Skeletal muscle satellite cell (primary cell): ENCODE measurements at regions not wholly inside any gene's neighbourhood (a gene's known extent, or its start where the extent isn't known, plus 50 kb on each side); places are given as distances from the start of the nearest gene placed in this dataset.
"Not testable (repeated sequence)": the region's sequence is repeated elsewhere in the genome, so short reads cannot be mapped to it uniquely, and the experiment has no call there.

Experiments
- H3K27me3 ChIP-seq: 2 replicates; pipeline ENCODE4 v1.7.0; 2013; ENCODE audit warnings: low read length; ENCODE audit not compliant: control insufficient read depth, insufficient read depth
- H3K36me3 ChIP-seq: 2 replicates; pipeline ENCODE4 v1.7.0; 2013; ENCODE audit warnings: mild to moderate bottlenecking, control low read depth, low read length; ENCODE audit not compliant: insufficient read depth
- H3K4me1 ChIP-seq: 2 replicates; pipeline ENCODE4 v1.7.0; 2013; ENCODE audit warnings: low read length; ENCODE audit not compliant: control insufficient read depth, insufficient read depth
- H3K4me2 ChIP-seq: 2 replicates; pipeline ENCODE4 v1.7.0; 2013; ENCODE audit warnings: mild to moderate bottlenecking, low read length
- H3K4me3 ChIP-seq: 2 replicates; pipeline ENCODE4 v1.7.0; 2013; ENCODE audit warnings: low read length
- H3K9ac ChIP-seq: 2 replicates; pipeline ENCODE4 v1.7.0; 2013; ENCODE audit warnings: mild to moderate bottlenecking, low read depth, low read length, moderate library complexity
- H3K9me3 ChIP-seq: replicated peaks from 2 replicates; pipeline ENCODE4 v1.7.0; 2013; ENCODE audit warnings: mild to moderate bottlenecking, control low read depth, low read length

- H3K4me1 ChIP-seq, result no peaks in the 10 kb centered on the region
- no peak overlapping the region for H3K4me3 ChIP-seq
- H3K27me3 ChIP-seq, result no peaks in the 10 kb centered on the region
- H3K4me2 ChIP-seq, result no peak overlapping the region
- no peaks in the 10 kb centered on the region for H3K9me3 ChIP-seq
- H3K9ac ChIP-seq, result no peak overlapping the region
- H3K36me3 ChIP-seq, result no peaks in the 10 kb centered on the region
These were observed 102.9 kb downstream of the LRRN1 start for GRCh38 chr3:3902161-3902560.

- Histone ChIP-seq H3K9ac (no peak overlapping the region), H3K4me3 (no peak overlapping the region), H3K36me3 (no peaks in the 10 kb centered on the region), H3K9me3 (no peaks in the 10 kb centered on the region), H3K27me3 (no peaks in the 10 kb centered on the region), H3K4me2 (no peak overlapping the region), H3K4me1 (no peaks in the 10 kb centered on the region)
These were observed 106.9 kb downstream of the LRRN1 start for GRCh38 chr3:3906171-3906570.

GRCh38 chr3:3907023-3907422 lies 107.8 kb downstream of the LRRN1 start:
- H3K4me3 ChIP-seq, result no peak overlapping the region
- H3K9ac ChIP-seq, result no peak overlapping the region
- H3K36me3 ChIP-seq, result no peaks in the 10 kb centered on the region
- no peaks in the 10 kb centered on the region for H3K27me3 ChIP-seq
- H3K4me1 ChIP-seq, result no peaks in the 10 kb centered on the region
- H3K4me2 ChIP-seq, result no peak overlapping the region
- H3K9me3 ChIP-seq, result no peaks in the 10 kb centered on the region

- Histone ChIP-seq H3K4me3 (no peak overlapping the region), H3K4me1 (no peaks in the 10 kb centered on the region), H3K27me3 (no peaks in the 10 kb centered on the region), H3K9me3 (no peaks in the 10 kb centered on the region), H3K4me2 (no peak overlapping the region), H3K36me3 (no peaks in the 10 kb centered on the region), H3K9ac (no peak overlapping the region)
These were observed 119.5 kb downstream of the LRRN1 start for GRCh38 chr3:3918763-3919162.

- H3K4me2 ChIP-seq, result no peak overlapping the region
- no peaks in the 10 kb centered on the region for H3K9me3 ChIP-seq
- H3K9ac ChIP-seq, result no peak overlapping the region
- H3K4me3 ChIP-seq, result no peak overlapping the region
- H3K4me1 ChIP-seq, result no peaks in the 10 kb centered on the region
- no peaks in the 10 kb centered on the region for H3K27me3 ChIP-seq
- no peaks in the 10 kb centered on the region for H3K36me3 ChIP-seq
These were observed 120.1 kb downstream of the LRRN1 start for GRCh38 chr3:3919316-3919715.

GRCh38 chr3:3923619-3924018 lies 124.4 kb downstream of the LRRN1 start:
- H3K9me3 ChIP-seq, result no peaks in the 10 kb centered on the region
- no peak overlapping the region for H3K4me2 ChIP-seq
- no peaks in the 10 kb centered on the region for H3K4me1 ChIP-seq
- no peak overlapping the region for H3K4me3 ChIP-seq
- H3K36me3 ChIP-seq, result no peaks in the 10 kb centered on the region
- no peaks in the 10 kb centered on the region for H3K27me3 ChIP-seq
- H3K9ac ChIP-seq, result no peak overlapping the region

- no peaks in the 10 kb centered on the region for H3K27me3 ChIP-seq
- H3K4me1 ChIP-seq, result no peaks in the 10 kb centered on the region
- H3K9ac ChIP-seq, result no peak overlapping the region
- H3K4me3 ChIP-seq, result no peak overlapping the region
- no peaks in the 10 kb centered on the region for H3K36me3 ChIP-seq
- no peaks in the 10 kb centered on the region for H3K9me3 ChIP-seq
- no peak overlapping the region for H3K4me2 ChIP-seq
These were observed 128.0 kb downstream of the LRRN1 start for GRCh38 chr3:3927198-3927597.

GRCh38 chr3:3927965-3928364 lies 128.7 kb downstream of the LRRN1 start:
- Histone ChIP-seq H3K9me3 (no peaks in the 10 kb centered on the region), H3K4me2 (no peak overlapping the region), H3K9ac (no peak overlapping the region), H3K36me3 (no peaks in the 10 kb centered on the region), H3K4me3 (no peak overlapping the region), H3K4me1 (no peaks in the 10 kb centered on the region), H3K27me3 (no peaks in the 10 kb centered on the region)

- H3K4me1 ChIP-seq, H3K4me3 ChIP-seq, H3K27me3 ChIP-seq, H3K9me3 ChIP-seq, H3K4me2 ChIP-seq, H3K36me3 ChIP-seq, H3K9ac ChIP-seq: not testable (repeated sequence)
These were observed 142.1 kb downstream of the LRRN1 start for GRCh38 chr3:3941380-3941779.

- Histone ChIP-seq H3K4me2 (no peak overlapping the region), H3K4me1 (no peaks in the 10 kb centered on the region), H3K27me3 (no peaks in the 10 kb centered on the region), H3K4me3 (no peak overlapping the region), H3K9me3 (no peaks in the 10 kb centered on the region), H3K9ac (no peak overlapping the region), H3K36me3 (no peaks in the 10 kb centered on the region)
These were observed 151.8 kb downstream of the LRRN1 start for GRCh38 chr3:3951071-3951470.

- Histone ChIP-seq H3K4me1 (no peaks in the 10 kb centered on the region), H3K9ac (no peak overlapping the region), H3K27me3 (no peaks in the 10 kb centered on the region), H3K36me3 (no peaks in the 10 kb centered on the region), H3K4me3 (no peak overlapping the region), H3K4me2 (no peak overlapping the region), H3K9me3 (no peaks in the 10 kb centered on the region)
These were observed 152.3 kb downstream of the LRRN1 start for GRCh38 chr3:3951501-3951900.

- H3K9ac ChIP-seq, H3K4me1 ChIP-seq: not testable (repeated sequence)
These were observed 163.6 kb downstream of the LRRN1 start for GRCh38 chr3:3962867-3963266.

More at GRCh38 chr3:3962867-3963266, 163.6 kb downstream of the LRRN1 start:
- H3K9me3 ChIP-seq, H3K27me3 ChIP-seq, H3K4me3 ChIP-seq, H3K36me3 ChIP-seq, H3K4me2 ChIP-seq: not testable (repeated sequence)
